ENCODE measurements at regions not wholly inside any gene's neighbourhood (a gene's known extent, or its start where the extent isn't known, plus 50 kb on each side); places are given as distances from the start of the nearest gene placed in this dataset.

DNA sequence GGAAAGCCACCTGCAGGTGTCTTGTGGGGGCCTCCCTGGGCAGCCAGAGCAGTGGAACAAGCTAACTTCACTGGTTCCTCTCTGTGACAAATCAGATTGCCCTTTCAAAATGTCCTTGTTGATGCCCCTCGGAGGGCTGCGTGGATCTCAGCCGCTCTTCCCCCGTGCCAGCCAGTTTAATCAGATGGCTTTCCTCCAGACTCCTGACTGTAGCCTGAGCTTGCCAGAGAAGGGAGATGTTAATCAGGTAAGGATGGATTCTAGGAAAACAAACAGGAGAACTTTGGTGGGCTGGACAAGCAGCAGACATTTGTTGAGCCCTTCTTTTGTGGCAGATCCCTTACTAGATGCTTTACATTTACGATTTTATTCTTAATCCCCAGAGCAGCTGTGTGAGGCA is 88.2 kb downstream of the DMRTA2 start:
- no peak for TF ChIP-seq NR2C2 (CRISPR knock-in tag; IDR thresholded peaks at IDR 0.05)
- TF ChIP-seq, protein P1, sequence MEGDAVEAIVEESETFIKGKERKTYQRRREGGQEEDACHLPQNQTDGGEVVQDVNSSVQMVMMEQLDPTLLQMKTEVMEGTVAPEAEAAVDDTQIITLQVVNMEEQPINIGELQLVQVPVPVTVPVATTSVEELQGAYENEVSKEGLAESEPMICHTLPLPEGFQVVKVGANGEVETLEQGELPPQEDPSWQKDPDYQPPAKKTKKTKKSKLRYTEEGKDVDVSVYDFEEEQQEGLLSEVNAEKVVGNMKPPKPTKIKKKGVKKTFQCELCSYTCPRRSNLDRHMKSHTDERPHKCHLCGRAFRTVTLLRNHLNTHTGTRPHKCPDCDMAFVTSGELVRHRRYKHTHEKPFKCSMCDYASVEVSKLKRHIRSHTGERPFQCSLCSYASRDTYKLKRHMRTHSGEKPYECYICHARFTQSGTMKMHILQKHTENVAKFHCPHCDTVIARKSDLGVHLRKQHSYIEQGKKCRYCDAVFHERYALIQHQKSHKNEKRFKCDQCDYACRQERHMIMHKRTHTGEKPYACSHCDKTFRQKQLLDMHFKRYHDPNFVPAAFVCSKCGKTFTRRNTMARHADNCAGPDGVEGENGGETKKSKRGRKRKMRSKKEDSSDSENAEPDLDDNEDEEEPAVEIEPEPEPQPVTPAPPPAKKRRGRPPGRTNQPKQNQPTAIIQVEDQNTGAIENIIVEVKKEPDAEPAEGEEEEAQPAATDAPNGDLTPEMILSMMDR (IDR thresholded peaks at IDR 0.05) = no peak
- TF ChIP-seq NR3C1 (CRISPR knock-in tag; conservative IDR thresholded peaks at IDR 0.05; ENCODE audit: low read depth) = no peak
- no peak for TF ChIP-seq JAZF1 (CRISPR knock-in tag; IDR thresholded peaks at IDR 0.05)
- TF ChIP-seq, protein P2, sequence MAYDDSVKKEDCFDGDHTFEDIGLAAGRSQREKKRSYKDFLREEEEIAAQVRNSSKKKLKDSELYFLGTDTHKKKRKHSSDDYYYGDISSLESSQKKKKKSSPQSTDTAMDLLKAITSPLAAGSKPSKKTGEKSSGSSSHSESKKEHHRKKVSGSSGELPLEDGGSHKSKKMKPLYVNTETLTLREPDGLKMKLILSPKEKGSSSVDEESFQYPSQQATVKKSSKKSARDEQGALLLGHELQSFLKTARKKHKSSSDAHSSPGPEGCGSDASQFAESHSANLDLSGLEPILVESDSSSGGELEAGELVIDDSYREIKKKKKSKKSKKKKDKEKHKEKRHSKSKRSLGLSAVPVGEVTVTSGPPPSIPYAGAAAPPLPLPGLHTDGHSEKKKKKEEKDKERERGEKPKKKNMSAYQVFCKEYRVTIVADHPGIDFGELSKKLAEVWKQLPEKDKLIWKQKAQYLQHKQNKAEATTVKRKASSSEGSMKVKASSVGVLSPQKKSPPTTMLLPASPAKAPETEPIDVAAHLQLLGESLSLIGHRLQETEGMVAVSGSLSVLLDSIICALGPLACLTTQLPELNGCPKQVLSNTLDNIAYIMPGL (CRISPR knock-in tag; IDR thresholded peaks at IDR 0.05) = no peak
- TF ChIP-seq ZNF425 (CRISPR knock-in tag; conservative IDR thresholded peaks at IDR 0.05) = no peak

All from WTC11 (cell line).